MM.1S (cell line): ENCODE measurements at regions not wholly inside any gene's neighbourhood (a gene's known extent, or its start where the extent isn't known, plus 50 kb on each side); places are given as distances from the start of the nearest gene placed in this dataset.

ENCODE experiments used
- EZH2 ChIP-seq: fragments of 300-600 bp; sonication (generic); optimal IDR thresholded peaks from 2 replicates; pipeline ENCODE3; 2017; ENCODE audit warnings: low read depth, mild to moderate bottlenecking, antibody characterized with exemption, low read length, mixed read lengths
- EZH2phosphoT487 ChIP-seq: fragments of 300-600 bp; sonication (generic); IDR thresholded peaks from 2 replicates; pipeline ENCODE4 v1.6.1; 2018; ENCODE audit warnings: antibody characterized with exemption, low read length
- TF ChIP-seq, protein P1 (sequence below): fragments of 300-600 bp; sonication (generic); IDR thresholded peaks from 2 replicates; pipeline ENCODE4 v1.5.1; 2016; ENCODE audit warnings: antibody characterized with exemption, low read length, mixed read lengths

DNA sequence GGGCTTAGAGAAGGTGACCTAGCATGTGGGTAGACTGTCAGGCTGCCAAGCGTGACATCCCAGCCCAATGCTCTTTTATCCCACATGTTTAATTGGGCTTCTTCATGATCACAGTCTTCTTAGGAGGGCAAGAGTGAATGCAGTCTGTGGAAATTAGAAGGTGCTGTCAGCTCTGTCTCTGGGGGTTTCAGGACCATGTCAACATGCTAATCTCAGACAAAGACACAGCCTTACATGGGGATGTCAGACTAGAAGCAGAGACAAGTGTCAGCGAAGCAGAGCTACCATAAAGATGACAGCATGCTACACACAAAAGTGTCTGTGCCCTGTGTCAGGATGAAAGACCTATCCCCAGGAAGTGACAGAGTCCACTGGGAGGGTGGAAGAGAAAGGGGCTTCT lies 120.1 kb upstream of the SLC25A36 start:
- TF ChIP-seq EZH2, result no peak
- TF ChIP-seq, protein P1, sequence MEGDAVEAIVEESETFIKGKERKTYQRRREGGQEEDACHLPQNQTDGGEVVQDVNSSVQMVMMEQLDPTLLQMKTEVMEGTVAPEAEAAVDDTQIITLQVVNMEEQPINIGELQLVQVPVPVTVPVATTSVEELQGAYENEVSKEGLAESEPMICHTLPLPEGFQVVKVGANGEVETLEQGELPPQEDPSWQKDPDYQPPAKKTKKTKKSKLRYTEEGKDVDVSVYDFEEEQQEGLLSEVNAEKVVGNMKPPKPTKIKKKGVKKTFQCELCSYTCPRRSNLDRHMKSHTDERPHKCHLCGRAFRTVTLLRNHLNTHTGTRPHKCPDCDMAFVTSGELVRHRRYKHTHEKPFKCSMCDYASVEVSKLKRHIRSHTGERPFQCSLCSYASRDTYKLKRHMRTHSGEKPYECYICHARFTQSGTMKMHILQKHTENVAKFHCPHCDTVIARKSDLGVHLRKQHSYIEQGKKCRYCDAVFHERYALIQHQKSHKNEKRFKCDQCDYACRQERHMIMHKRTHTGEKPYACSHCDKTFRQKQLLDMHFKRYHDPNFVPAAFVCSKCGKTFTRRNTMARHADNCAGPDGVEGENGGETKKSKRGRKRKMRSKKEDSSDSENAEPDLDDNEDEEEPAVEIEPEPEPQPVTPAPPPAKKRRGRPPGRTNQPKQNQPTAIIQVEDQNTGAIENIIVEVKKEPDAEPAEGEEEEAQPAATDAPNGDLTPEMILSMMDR, result no peak
- no peak for TF ChIP-seq EZH2phosphoT487
